ENCODE measurements at regions not wholly inside any gene's neighbourhood (a gene's known extent, or its start where the extent isn't known, plus 50 kb on each side); places are given as distances from the start of the nearest gene placed in this dataset.

GRCh38 chr1:244159646-244160045 is 108.6 kb downstream of the ZBTB18 start:
- TF ChIP-seq CTCF (IDR thresholded peaks at IDR 0.05), result no peak
- no peak for TF ChIP-seq EZH2phosphoT487 (IDR thresholded peaks at IDR 0.05)

All from neural progenitor cell (in vitro differentiated cells).